ENCODE measurements at regions not wholly inside any gene's neighbourhood (a gene's known extent, or its start where the extent isn't known, plus 50 kb on each side); places are given as distances from the start of the nearest gene placed in this dataset.
A peak's percentile ranks its signal among the peaks of the same experiment; 100 is the strongest.

DNA sequence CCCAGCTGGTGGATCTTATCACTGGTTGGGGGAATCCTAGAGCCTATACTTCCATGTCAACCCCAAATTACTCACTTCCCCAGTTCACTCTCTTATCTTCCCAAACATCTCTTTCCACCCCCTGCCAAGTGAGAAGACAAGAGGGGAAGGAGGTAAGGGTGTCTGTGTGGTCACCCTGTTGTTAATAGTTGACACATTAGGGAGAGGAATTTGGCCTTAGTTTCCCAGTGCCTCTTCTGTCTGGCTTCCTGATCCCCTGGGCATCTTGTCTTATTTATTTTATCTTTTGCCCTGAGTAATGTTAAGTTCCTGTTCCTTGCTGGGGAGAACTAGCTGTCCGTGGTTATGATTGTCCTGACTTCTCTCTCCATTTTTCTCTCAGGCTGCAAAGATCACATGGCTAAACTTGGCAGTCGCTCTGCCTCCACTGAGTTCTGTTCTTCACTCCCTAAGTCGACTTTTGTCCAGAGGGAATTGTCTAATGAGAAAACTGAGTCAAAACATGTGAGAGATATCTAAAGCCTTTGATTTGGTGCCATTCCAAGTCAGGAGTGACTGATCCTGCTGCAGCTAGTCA, 157.1 kb upstream of the SYT6 start:
- FAIRE-seq, result no peak

GRCh38 chr1:114302821-114303220, 149.2 kb upstream of the SYT6 start:
- no peak for FAIRE-seq

GRCh38 chr1:114299331-114299975, 145.8 kb upstream of the SYT6 start:
- no peak for FAIRE-seq

DNA sequence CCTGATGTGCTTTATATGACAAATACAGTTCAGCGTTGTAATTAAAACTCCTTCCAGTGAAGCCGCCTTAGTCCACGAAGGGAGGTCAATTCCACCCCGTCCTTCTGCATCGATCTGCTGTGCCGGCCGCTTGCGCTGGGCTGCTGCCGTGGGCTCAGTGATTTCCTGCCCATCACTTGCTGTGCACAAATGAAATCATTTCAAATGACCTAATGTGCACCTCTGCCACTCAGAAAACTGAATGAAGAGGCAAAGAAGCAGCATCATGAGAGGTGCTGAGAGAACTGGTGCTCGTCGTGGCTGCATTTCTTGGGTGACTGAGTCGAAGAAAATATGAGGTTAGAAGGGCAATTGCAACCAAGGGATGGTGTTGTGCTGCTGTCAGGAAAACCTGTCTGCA, 144.3 kb upstream of the SYT6 start:
- FAIRE-seq, result no peak

DNA sequence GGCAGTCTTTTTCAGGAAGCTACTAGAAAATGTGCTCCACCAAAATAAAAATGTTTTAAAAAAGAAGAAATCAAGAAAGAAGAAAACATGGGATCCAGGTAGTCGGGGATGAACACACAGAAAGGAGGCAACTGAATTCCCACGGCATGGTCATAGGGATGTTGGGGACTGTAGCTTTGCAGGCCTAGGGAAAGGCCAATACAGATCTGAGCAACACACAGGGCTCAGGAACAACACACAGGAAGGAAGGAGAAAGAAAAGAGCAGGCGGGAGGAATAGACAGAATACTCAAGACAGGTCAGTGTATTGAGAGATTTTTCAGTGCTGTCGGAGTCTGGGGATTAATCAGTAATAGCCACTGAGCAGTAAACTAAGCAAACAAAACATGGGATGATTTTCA, 142.7 kb upstream of the SYT6 start:
- FAIRE-seq, result no peak

GRCh38 chr1:114295321-114295720, 141.7 kb upstream of the SYT6 start:
- no peak for FAIRE-seq

DNA sequence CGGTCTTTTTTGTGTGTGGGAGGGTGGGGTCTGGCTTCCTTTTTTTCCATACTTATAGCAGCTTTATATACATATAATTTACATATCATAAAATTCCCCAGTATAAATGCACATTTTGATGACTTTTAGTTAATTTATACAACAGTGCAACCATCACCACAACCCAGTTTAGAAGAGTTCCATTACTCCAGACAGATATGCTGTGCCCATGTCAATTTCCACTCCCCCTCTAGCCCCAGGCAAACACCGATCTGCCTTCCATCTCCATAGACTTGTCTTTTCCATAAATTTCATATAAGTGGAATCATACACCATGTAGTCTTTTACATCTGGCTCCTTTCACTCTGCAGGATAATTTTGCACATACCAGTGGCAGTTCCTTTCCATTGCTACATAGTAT, 139.2 kb upstream of the SYT6 start:
- FAIRE-seq, result no peak

DNA sequence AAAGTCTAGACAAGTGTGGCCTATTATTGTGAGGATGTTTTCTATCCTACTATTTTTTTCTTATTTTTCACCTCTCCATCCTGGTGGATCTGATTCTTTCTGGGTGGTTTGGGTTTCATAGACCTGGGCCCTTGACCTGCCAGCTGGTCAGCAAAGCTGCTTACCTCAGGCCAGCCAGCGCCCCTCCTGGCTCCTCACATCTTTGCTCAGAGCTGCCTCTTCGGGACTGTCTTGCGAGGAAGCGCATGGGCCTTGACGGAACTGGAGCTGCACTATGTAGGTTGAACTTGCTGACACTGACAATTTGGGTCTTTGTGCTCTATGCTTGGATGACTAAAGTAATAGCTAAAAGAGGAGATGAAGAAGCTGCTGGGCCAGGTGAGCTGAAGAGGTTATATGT, 138.5 kb upstream of the SYT6 start:
- FAIRE-seq, result no peak

GRCh38 chr1:114290776-114291175, 137.1 kb upstream of the SYT6 start:
- no peak for FAIRE-seq

GRCh38 chr1:114290341-114290740, 136.7 kb upstream of the SYT6 start:
- FAIRE-seq, result no peak

- FAIRE-seq, result no peak
Observed at GRCh38 chr1:114289824-114290223, 136.2 kb upstream of the SYT6 start.

GRCh38 chr1:114289306-114289705, 135.6 kb upstream of the SYT6 start:
- no peak for FAIRE-seq

DNA sequence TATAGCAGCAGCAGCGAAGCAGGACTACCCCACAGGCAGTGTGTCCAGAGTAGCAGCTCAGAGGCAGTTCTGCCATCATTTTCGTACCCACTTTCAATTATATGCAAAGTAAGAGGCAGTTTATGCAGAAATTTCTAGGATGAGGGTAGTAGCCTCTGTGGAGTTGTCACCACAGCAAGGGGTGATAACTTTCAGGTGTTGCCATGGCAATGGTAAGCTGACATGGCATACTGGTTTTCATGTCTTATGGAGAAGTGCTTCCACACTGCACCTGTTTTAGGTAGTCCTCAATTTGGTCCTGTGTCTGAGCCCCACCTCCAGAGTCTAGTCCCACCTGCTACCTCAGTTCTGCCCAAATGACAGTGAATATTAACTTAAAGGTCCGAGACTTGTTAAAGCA, 133.3 kb upstream of the SYT6 start:
- FAIRE-seq, result no peak

- no peak for FAIRE-seq
Observed at GRCh38 chr1:114286179-114286578, 132.5 kb upstream of the SYT6 start.

GRCh38 chr1:114282751-114283403, 129.2 kb upstream of the SYT6 start:
- peak; percentile 90 for FAIRE-seq

GRCh38 chr1:114278911-114279310, 125.2 kb upstream of the SYT6 start:
- no peak for FAIRE-seq

DNA sequence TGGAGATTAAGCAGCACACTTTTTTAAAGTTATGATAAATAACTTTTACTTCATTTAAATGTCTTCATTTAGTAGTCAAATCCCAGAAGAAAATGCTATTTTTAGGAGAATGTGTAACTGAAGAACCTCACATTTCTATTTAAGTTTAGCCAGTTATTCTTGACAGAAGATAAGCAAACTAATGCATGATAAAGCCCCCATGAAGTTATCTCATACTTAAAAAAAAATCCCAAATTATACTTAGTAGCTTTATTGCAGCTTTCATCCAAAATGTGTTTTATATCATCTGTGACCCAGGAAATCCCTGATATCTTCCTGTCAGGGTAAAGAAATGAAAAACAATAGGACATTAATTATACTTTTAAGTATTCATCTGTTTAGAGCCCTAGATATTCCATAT, 124.8 kb upstream of the SYT6 start:
- FAIRE-seq, result no peak

DNA sequence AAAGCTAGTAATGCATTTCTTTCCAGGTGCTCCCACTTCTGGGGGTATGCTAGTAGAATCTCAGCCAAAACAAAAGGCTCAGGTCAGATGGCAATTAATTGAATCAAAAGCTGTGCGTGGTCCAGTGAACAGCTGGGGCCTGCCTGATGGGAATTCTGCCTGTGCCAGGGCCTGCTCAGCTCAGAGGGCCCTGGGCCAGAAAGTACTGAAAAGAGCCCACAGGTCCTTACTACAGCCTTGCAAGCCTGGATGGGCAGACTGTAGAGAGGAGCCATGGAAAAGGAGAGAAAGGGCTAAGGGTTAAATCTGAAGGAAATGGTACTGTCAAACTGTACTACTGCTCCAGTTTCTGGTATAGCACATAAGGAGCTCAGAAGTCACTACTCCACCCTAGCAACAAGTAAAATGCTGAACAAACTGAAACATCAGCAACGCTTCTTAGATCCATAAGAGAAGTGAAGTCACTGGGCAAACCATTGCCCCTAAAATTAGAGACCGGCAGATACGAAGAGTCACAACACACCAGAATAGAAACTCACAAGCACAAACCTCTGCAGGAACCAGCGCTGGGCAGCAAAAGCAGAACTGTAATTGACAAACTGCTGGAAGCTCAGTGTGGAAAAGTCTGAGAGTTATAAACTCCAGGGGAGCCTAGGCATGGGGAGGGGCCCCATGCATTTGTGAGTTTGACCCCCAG, 121.1 kb upstream of the SYT6 start:
- no peak for FAIRE-seq

DNA sequence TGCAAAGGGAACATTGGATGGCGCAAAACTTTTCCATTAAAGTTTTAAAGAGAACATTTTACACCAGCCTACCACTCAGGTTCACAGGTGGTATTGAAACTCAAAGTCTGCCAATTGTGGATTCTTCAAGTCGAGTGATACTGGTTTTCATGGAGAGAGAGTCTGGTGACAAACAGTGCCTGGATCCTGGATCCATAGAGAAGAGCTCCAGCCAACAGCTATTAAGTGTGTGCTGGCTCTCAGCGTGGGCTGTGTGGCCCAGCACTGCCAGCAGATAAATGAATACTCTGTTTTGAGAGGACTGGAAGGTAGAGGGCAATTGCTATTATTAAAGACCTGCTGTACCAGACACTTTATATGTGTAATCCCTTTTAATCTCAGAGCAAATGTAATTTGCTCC, 118.9 kb upstream of the SYT6 start:
- no peak for FAIRE-seq

DNA sequence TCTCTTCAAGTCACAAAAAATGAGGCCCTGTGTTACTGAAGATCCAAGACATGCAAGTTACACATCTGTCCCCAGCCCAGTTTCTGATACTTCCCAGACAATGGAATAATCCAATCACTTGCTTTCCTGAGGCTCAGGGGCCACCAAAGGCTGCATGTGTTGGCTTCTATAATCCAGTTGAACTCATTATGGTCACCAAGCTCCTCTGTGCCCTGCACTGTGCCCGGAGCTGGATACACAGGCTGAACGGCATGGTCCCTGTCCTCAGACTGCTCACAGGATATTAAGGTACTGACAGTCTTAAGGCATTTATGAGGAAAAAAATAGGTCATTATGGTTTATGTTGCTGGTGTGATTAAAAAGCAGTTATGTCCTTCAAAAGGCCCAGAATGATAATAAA, 117.0 kb upstream of the SYT6 start:
- FAIRE-seq, result no peak

GRCh38 chr1:114270282-114270681, 116.6 kb upstream of the SYT6 start:
- FAIRE-seq, result no peak

- FAIRE-seq, result no peak
Observed at GRCh38 chr1:114269539-114269938, 115.9 kb upstream of the SYT6 start.

DNA sequence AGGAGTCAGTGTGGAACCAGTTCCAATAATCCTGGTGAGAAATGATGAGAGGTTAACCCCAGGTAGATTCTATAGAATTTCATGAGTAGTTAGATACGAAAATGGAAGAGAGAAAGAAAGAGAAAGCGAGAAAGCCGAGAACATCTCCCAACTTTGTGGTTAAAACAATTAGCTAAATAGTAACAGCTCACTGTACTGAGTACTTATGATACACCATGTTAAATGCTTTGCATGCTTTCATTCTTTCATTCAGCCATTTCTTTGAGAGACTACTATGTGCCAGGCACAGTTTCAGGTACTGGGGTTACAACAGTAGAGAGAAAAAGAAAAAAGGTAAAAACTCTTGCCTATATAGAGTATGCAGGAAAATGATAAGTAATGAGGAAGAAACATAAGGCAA, 109.7 kb upstream of the SYT6 start:
- FAIRE-seq, result no peak

GRCh38 chr1:114262337-114262736, 108.7 kb upstream of the SYT6 start:
- no peak for FAIRE-seq

Data from A204.1 (cell line).